ENCODE measurements at regions not wholly inside any gene's neighbourhood (a gene's known extent, or its start where the extent isn't known, plus 50 kb on each side); places are given as distances from the start of the nearest gene placed in this dataset.

- no peak for DNase-seq
- Histone ChIP-seq H3K27me3 (no peaks in the 10 kb centered on the region), H3K4me1 (ENCODE audit: insufficient read depth) (no peaks in the 10 kb centered on the region), H3K4me3 (no peak overlapping the region), H3K27ac (no peak overlapping the region), H3K36me3 (no peaks in the 10 kb centered on the region), H3K9me3 (no peaks in the 10 kb centered on the region)
- TF ChIP-seq POLR2A (IDR thresholded peaks at IDR 0.05): no peak
- no peak for TF ChIP-seq CTCF (IDR thresholded peaks at IDR 0.05)
- TF ChIP-seq EP300 (IDR thresholded peaks at IDR 0.05): no peak
- intact Hi-C loops (cut with DNase I): no loop called here
- WGBS, 3 donors: 82 to 86% (median 85%) methylated on average over 2 of the region's 2 CpGs
Measured at GRCh38 chr15:81529481-81529880, 155.5 kb upstream of the TMC3 start.

GRCh38 chr15:81526029-81526428, 152.0 kb upstream of the TMC3 start:
- 70 to 91% (median 80%) methylated on average over 4 of the region's 4 CpGs for WGBS, 3 donors
- no peak overlapping the region for H3K4me3 ChIP-seq
- no peak for TF ChIP-seq EP300 (IDR thresholded peaks at IDR 0.05)
- no peak for TF ChIP-seq POLR2A (IDR thresholded peaks at IDR 0.05)
- TF ChIP-seq CTCF (IDR thresholded peaks at IDR 0.05): no peak
- no peak for DNase-seq
- intact Hi-C loops (cut with DNase I): no loop called here
- no peaks in the 10 kb centered on the region for H3K4me1 ChIP-seq (ENCODE audit: insufficient read depth)
- no peaks in the 10 kb centered on the region for H3K27me3 ChIP-seq
- H3K36me3 ChIP-seq: no peaks in the 10 kb centered on the region
- no peak overlapping the region for H3K27ac ChIP-seq
- no peaks in the 10 kb centered on the region for H3K9me3 ChIP-seq

- Histone ChIP-seq H3K27me3 (no peaks in the 10 kb centered on the region), H3K36me3 (no peaks in the 10 kb centered on the region), H3K4me1 (ENCODE audit: insufficient read depth) (no peaks in the 10 kb centered on the region), H3K27ac (no peak overlapping the region), H3K9me3 (no peaks in the 10 kb centered on the region), H3K4me3 (no peak overlapping the region)
- intact Hi-C loops (cut with DNase I): no loop called here
- WGBS, 3 donors: 96 to 99% (median 98%) methylated on average over 1 of the region's 1 CpG
- no peak for DNase-seq
- TF ChIP-seq CTCF (IDR thresholded peaks at IDR 0.05): no peak
- TF ChIP-seq POLR2A (IDR thresholded peaks at IDR 0.05): no peak
- TF ChIP-seq EP300 (IDR thresholded peaks at IDR 0.05): no peak
Measured at GRCh38 chr15:81524496-81524895, 150.5 kb upstream of the TMC3 start.

GRCh38 chr15:81523867-81524266, 149.9 kb upstream of the TMC3 start:
- 71 to 77% (median 76%) methylated on average over 2 of the region's 2 CpGs for WGBS, 3 donors
- Histone ChIP-seq H3K27me3 (no peaks in the 10 kb centered on the region), H3K36me3 (no peaks in the 10 kb centered on the region), H3K4me1 (ENCODE audit: insufficient read depth) (no peaks in the 10 kb centered on the region), H3K9me3 (no peaks in the 10 kb centered on the region), H3K4me3 (no peak overlapping the region), H3K27ac (no peak overlapping the region)
- DNase-seq: no peak
- TF ChIP-seq EP300 (IDR thresholded peaks at IDR 0.05) (no peak), CTCF (IDR thresholded peaks at IDR 0.05) (no peak), POLR2A (IDR thresholded peaks at IDR 0.05) (no peak)
- intact Hi-C loops (cut with DNase I): no loop called here

- intact Hi-C loops (cut with DNase I): no loop called here
- TF ChIP-seq EP300 (IDR thresholded peaks at IDR 0.05) (no peak), POLR2A (IDR thresholded peaks at IDR 0.05) (no peak), CTCF (IDR thresholded peaks at IDR 0.05) (no peak)
- Histone ChIP-seq H3K9me3 (no peaks in the 10 kb centered on the region), H3K4me3 (no peak overlapping the region), H3K27ac (no peak overlapping the region), H3K36me3 (no peaks in the 10 kb centered on the region), H3K27me3 (no peaks in the 10 kb centered on the region), H3K4me1 (ENCODE audit: insufficient read depth) (no peaks in the 10 kb centered on the region)
- 85 to 90% (median 89%) methylated on average over 2 of the region's 2 CpGs for WGBS, 3 donors
- no peak for DNase-seq
Measured at GRCh38 chr15:81520480-81520879, 146.5 kb upstream of the TMC3 start.
